Aorta (tissue), 5 donors: ENCODE measurements at regions not wholly inside any gene's neighbourhood (a gene's known extent, or its start where the extent isn't known, plus 50 kb on each side); places are given as distances from the start of the nearest gene placed in this dataset.

ENCODE experiments used
- ATAC-seq: fragments of 200-7000 bp; cut with Tn5 transposase; one replicate; pipeline ENCODE4 v1.9.1; 2022; ENCODE audit warnings: moderate library complexity; ENCODE audit not compliant: low FRiP score
- DNase-seq, 2 donors: peaks; one replicate each; pipeline ENCODE4 v3.0.0-alpha.2; 2020
- H3K27ac ChIP-seq, 2 donors: one replicate each; pipeline ENCODE4 v1.5.1; 2013; ENCODE audit warnings: low read length in 2 of 2, mild to moderate bottlenecking in 2 of 2, moderate library complexity in 2 of 2, control low read depth in 1 of 2, inconsistent platforms in 1 of 2, low read depth in 1 of 2
- H3K27me3 ChIP-seq, 2 donors: one replicate each; pipeline ENCODE4 v1.6.1; 2013; ENCODE audit warnings: control low read depth in 1 of 2, low read length in 1 of 2, mild to moderate bottlenecking in 1 of 2, moderate library complexity in 1 of 2; ENCODE audit not compliant: insufficient read depth in 2 of 2, control insufficient read depth in 1 of 2
- H3K36me3 ChIP-seq, 2 donors: one replicate each; pipeline ENCODE4 v1.6.1; 2013; ENCODE audit warnings: control low read depth in 1 of 2, low read length in 1 of 2, mild to moderate bottlenecking in 1 of 2; ENCODE audit not compliant: insufficient read depth in 2 of 2, control insufficient read depth in 1 of 2
- H3K4me1 ChIP-seq, 2 donors: one replicate each; pipeline ENCODE4 v1.6.1; 2013; ENCODE audit warnings: low read length in 2 of 2, control low read depth in 1 of 2, mild to moderate bottlenecking in 1 of 2, moderate library complexity in 1 of 2; ENCODE audit not compliant: insufficient read depth in 2 of 2, control insufficient read depth in 1 of 2
- H3K4me3 ChIP-seq, 2 donors: one replicate each; pipeline ENCODE4 v1.5.1; 2013; ENCODE audit warnings: low read length in 2 of 2, control low read depth in 1 of 2, mild to moderate bottlenecking in 1 of 2
- H3K9me3 ChIP-seq: one replicate; pipeline ENCODE4 v1.6.1; 2013; ENCODE audit warnings: mild to moderate bottlenecking, low read length; ENCODE audit not compliant: control insufficient read depth
- WGBS, 2 donors: extraction: QIAGEN DNeasy Blood & Tissue Kit; methylation state at CpG; one replicate each; pipeline ENCODE4 v1.1.7; 2013; 5-methylcytosine and 5-hydroxymethylcytosine counted together
- intact Hi-C, 2 donors: fragments of 100-400 bp; cut with DNase I; formaldehyde crosslinking; loops; one replicate each; pipeline versions ENCODE4 v1.14.2 to v1.15.0; 2022
- donor health status: healthy with polysubstance abuse.
- donor health status: Bipolar disorder and iron deficiency.
- donor health status: DM: no; HTN: no; CAD: no.
- donor health status: DM: no; HTN: no; CAD: no.
- donor health status: DM: yes; HTN: yes; CAD: no.

DNA sequence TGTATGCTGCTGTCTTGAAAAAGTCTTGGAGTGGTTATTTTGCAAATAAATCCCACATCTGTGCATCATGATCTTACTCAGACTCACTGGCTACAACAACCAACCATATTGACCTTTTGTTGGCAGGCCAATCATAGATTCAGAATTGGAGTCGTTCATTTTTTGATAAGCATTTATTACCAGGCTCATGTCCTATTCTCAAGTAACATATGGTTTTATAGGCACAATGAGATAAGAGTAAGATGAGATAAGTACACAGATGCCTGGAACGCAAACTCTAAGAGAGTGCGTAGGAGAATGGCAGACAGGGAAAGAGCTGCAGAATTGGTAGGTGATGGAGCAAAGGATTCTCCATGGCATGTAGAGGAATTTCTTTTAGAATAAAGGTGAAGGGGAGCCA is 71.6 kb upstream of the SLC5A12 start:
- no peak for ATAC-seq
- intact Hi-C loops: no loop called here
- WGBS, 2 donors: 72 to 81% methylated on average over 3 of the region's 3 CpGs

DNA sequence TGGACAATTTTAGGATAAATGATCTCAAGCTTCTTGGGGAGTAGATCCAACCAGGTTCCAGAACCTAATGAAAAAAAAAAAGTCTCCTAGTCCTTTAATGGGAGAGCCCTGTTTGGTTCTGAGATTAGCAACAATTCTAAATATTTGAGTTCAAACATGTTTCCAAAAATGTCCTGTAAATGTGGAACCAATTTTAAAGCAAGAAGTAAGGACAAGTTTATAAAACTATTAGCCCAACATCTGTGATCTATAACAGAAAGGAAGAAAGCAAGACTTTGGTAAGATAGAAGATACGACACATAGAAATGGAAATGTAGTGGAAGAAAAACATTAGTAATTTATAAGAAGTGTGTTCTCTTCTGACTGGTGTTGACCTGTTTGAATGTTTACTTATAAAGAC is 79.7 kb upstream of the SLC5A12 start:
- 94 to 98% methylated on average over 1 of the region's 1 CpG for WGBS, 2 donors
- DNase-seq (no peak), ATAC-seq (no peak)
- Histone ChIP-seq H3K36me3 (no peaks in the 10 kb centered on the region), H3K27me3 (no peaks in the 10 kb centered on the region), H3K4me1 (peaks cover 0 to 3% of the 10 kb centered on the region in 2 donors), H3K27ac (no peak overlapping the region), H3K4me3 (no peak overlapping the region), H3K9me3 (no peaks in the 10 kb centered on the region)
- intact Hi-C loops: no loop called here

More for the DNA sequence above, 71.6 kb upstream of the SLC5A12 start:
- Histone ChIP-seq H3K9me3 (no peaks in the 10 kb centered on the region), H3K27me3 (no peaks in the 10 kb centered on the region), H3K4me3 (no peak overlapping the region), H3K27ac (no peak overlapping the region), H3K36me3 (no peaks in the 10 kb centered on the region), H3K4me1 (no peaks in the 10 kb centered on the region)
- no peak for DNase-seq

DNA sequence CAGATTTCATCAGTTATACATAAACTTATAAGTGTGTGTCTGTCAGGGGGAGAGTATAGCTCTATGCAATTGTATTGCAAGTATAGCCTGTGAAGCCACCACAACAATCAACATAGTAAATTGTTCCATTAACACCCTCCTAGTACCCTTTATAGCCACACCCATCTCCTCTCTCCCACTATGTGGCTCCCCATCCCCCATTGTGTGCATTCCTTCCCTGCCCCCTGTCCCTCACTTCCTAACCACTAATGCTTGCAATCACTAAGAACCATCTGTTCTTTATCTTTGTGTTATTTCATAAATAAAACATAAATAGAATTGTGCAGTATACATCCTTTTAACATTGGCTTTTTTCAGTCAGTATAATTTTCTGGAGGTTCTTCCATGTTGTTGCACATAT is 83.1 kb upstream of the SLC5A12 start:
- H3K27me3 ChIP-seq: no peaks in the 10 kb centered on the region
- no peak overlapping the region for H3K27ac ChIP-seq
- intact Hi-C loops: no loop called here
- peaks cover 0 to 3% of the 10 kb centered on the region in 2 donors for H3K4me1 ChIP-seq
- DNase-seq: no peak
- no peaks in the 10 kb centered on the region for H3K36me3 ChIP-seq
- no peaks in the 10 kb centered on the region for H3K9me3 ChIP-seq
- H3K4me3 ChIP-seq: no peak overlapping the region
- ATAC-seq: no peak

DNA sequence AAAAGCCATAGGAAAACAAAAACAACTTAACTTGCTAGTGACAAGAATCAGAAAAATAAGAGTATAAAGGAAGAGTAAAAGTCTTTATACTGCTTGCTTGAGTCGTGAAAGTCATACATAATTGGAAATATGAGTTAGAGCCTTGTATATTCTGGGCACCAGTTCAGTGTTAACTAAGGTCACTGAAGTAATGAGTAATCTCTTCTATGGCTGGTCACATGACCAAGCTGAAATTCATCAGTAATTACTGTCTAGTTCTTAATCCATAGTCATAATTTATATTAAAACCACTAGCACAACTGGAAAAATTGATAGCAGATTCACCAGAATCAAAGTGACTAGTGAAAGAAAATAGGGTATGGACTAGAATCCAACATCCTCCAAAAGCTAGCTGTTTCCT is 84.4 kb upstream of the SLC5A12 start:
- DNase-seq (no peak), ATAC-seq (no peak)
- no peak overlapping the region for H3K4me3 ChIP-seq
- WGBS, 2 donors: 11 to 13% methylated on average over 1 of the region's 1 CpG
- H3K9me3 ChIP-seq: no peaks in the 10 kb centered on the region
- no peaks in the 10 kb centered on the region for H3K27me3 ChIP-seq
- H3K27ac ChIP-seq: no peak overlapping the region
- intact Hi-C loops: no loop called here
- peaks cover 0 to 3% of the 10 kb centered on the region in 2 donors for H3K4me1 ChIP-seq
- no peaks in the 10 kb centered on the region for H3K36me3 ChIP-seq

DNA sequence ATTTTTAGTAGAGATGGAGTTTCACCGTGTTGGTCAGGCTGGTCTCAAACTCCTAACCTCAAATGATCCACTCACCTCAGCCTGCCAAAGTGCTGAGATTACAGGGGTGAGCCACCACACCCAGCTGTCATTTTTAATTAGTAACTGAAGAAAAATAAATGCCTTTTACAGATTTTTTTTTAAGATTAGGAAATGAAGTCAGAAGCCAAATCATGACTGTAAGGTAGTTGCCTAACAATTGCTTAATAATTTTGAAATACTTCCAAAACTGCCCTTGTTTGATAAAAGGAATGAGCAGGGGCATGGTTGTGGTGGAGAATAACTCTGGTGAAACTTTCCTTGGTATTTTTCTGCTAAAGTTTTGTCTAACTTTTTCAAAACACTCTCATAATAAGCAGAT is 98.9 kb upstream of the SLC5A12 start:
- ATAC-seq: peak; percentile 66
- DNase-seq: no peak
- 10 to 21% methylated on average over 1 of the region's 1 CpG for WGBS, 2 donors
- H3K36me3 ChIP-seq: no peaks in the 10 kb centered on the region
- H3K4me1 ChIP-seq: no peaks in the 10 kb centered on the region
- H3K27me3 ChIP-seq: no peaks in the 10 kb centered on the region
- H3K4me3 ChIP-seq: no peak overlapping the region
- peaks cover 2% of the 10 kb centered on the region for H3K9me3 ChIP-seq
- intact Hi-C loops: loop anchor here in 1 of 2 donors (2.0 kb wide), 1 partner anchor 62 kb away; no protein-coding TSS in a partner anchor
- H3K27ac ChIP-seq: no peak overlapping the region

DNA sequence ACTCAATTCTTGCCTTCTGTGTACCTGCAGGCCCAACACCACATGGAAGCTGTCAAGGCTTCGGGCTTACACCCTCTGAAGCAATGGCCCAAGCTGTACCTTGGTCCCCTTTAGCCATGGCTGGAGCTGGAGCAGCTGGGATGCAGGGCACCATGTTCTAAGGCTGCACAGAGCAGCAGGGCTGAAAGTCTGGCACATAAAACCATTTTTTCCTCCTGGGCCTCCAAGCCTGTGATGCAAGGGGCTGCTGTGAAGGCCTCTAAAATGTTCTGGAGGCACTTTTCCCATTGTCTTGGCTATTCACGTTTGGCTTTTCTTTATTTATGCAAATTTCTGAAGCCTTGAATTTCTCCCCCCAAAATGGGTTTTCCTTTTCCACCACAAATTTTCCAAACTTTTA is 102.1 kb upstream of the SLC5A12 start:
- Histone ChIP-seq H3K4me1 (peaks cover 0 to 2% of the 10 kb centered on the region in 2 donors), H3K27me3 (no peaks in the 10 kb centered on the region), H3K9me3 (peaks cover 2% of the 10 kb centered on the region), H3K36me3 (no peaks in the 10 kb centered on the region), H3K4me3 (no peak overlapping the region), H3K27ac (no peak overlapping the region)
- intact Hi-C loops: no loop called here
- 88 to 94% methylated on average over 2 of the region's 2 CpGs for WGBS, 2 donors
- ATAC-seq (no peak), DNase-seq (no peak)

DNA sequence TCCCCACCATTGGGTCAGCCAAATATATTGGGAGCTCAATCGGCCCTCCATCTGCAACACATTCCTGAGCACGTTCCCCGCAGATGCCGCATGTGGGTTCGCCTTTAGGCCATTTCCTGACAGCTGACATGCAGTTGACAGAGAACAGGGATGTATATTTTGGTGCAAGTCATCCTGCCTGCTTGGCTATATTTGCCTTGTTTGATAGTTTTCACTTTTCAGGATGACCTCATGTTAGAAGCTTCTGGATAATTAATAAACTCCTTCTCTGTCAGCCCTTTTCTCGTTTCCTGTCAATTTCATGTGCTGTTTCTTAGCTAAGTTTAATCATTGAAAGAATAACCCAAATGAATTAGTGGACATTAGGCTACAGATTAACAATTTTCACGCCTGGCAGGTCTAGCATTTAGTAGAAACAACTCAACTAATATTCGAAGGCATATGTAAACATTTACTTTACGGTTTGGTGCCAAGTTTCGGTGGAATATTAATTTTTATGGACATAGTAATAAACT is 105.8 kb upstream of the SLC5A12 start:
- intact Hi-C loops: no loop called here
- 13 to 17% methylated on average over 10 of the region's 10 CpGs for WGBS, 2 donors
- no peak for DNase-seq
- peaks cover 2% of the 10 kb centered on the region for H3K9me3 ChIP-seq
- peak overlapping the region; percentile 22 to 79 for H3K27ac ChIP-seq
- no peaks in the 10 kb centered on the region for H3K27me3 ChIP-seq
- H3K36me3 ChIP-seq: no peaks in the 10 kb centered on the region
- H3K4me1 ChIP-seq: peaks cover 0 to 6% of the 10 kb centered on the region in 2 donors
- no peak for ATAC-seq
- no peak overlapping the region for H3K4me3 ChIP-seq

DNA sequence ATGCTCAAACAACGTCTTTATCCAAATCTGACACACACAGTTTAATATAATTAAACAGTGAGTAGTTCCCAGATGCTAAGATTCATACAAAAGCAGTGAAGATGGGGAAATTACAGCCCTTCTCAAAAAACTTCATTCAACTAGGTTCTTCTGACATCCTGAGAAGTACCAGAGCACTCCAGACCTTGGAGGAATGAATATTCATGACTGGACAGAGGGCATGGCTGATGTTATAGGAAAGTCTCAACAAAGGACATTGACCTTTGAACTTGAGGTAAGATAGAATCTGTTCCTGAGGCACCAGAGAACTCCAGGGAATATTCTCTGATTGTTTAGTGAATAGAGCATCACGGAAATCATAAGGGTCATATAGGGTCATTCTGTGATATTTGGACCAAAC is 106.4 kb upstream of the SLC5A12 start:
- Histone ChIP-seq H3K9me3 (peaks cover 2% of the 10 kb centered on the region), H3K4me1 (peaks cover 0 to 6% of the 10 kb centered on the region in 2 donors), H3K36me3 (no peaks in the 10 kb centered on the region), H3K27me3 (no peaks in the 10 kb centered on the region), H3K4me3 (no peak overlapping the region), H3K27ac (peak overlapping the region in 1 of 2 donors; percentile 75)
- intact Hi-C loops: no loop called here
- ATAC-seq (no peak), DNase-seq (no peak)
- 21 to 23% methylated on average over 2 of the region's 2 CpGs for WGBS, 2 donors

DNA sequence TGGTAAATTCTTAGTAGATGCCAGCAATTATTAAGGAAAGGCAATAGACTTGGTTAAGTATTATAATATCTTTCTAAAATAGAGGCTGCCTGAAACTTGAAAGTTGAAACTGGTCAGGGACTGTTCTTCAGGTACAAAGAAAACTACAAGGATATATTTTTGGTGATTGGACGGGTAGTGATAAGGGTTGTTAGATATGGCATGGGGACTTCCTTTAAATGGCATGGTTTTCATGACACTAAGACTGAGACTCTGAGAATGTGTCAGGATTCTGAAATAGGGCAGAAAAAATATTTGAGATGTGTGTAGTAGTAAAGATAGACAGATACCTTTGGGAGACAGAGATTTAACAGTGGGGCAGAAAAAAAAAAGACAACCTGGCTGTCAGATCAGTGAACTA is 108.4 kb upstream of the SLC5A12 start:
- 89 to 91% methylated on average over 1 of the region's 1 CpG for WGBS, 2 donors
- Histone ChIP-seq H3K4me3 (no peak overlapping the region), H3K36me3 (no peaks in the 10 kb centered on the region), H3K9me3 (no peaks in the 10 kb centered on the region), H3K4me1 (peaks cover 0 to 6% of the 10 kb centered on the region in 2 donors), H3K27ac (no peak overlapping the region), H3K27me3 (no peaks in the 10 kb centered on the region)
- intact Hi-C loops: no loop called here
- ATAC-seq: no peak
- no peak for DNase-seq
